Heart right ventricle (tissue), 16 donors: ENCODE measurements at regions not wholly inside any gene's neighbourhood (a gene's known extent, or its start where the extent isn't known, plus 50 kb on each side); places are given as distances from the start of the nearest gene placed in this dataset.

Source experiments
- ATAC-seq, 8 donors: fragments of 200-7000 bp; cut with Tn5 transposase; one replicate each; pipeline ENCODE4 v1.9.1; 2020; ENCODE audit warnings: mild to moderate bottlenecking in 8 of 8, moderate library complexity in 8 of 8, moderate number of reproducible peaks in 1 of 8
- DNase-seq, 2 donors: peaks; one replicate each; pipeline ENCODE4 v3.0.0-alpha.2; 2020
- H3K27ac ChIP-seq, 10 donors: fragments of 200-600 bp; sonication (generic) in 2 of 10; one replicate each; pipeline versions ENCODE4 v1.5.0 to v1.8.0; 2020 to 2022; ENCODE audit warnings: mild to moderate bottlenecking in 3 of 10
- H3K27me3 ChIP-seq, 7 donors: fragments of 200-600 bp; one replicate each; pipeline ENCODE4 v1.8.0; 2021 to 2022; ENCODE audit warnings: mild to moderate bottlenecking in 2 of 7
- H3K36me3 ChIP-seq, 9 donors: fragments of 200-600 bp; sonication (generic) in 1 of 9; one replicate each; pipeline versions ENCODE4 v1.5.0 to v1.8.0; 2020 to 2022; ENCODE audit warnings: mild to moderate bottlenecking in 2 of 9
- H3K4me1 ChIP-seq, 9 donors: fragments of 200-600 bp; sonication (generic) in 1 of 9; one replicate each; pipeline versions ENCODE4 v1.5.0 to v1.8.0; 2020 to 2022; ENCODE audit warnings: mild to moderate bottlenecking in 4 of 9
- H3K4me3 ChIP-seq, 10 donors: fragments of 200-600 bp; sonication (generic) in 2 of 10; one replicate each; pipeline versions ENCODE4 v1.5.0 to v1.8.0; 2020 to 2022; ENCODE audit warnings: mild to moderate bottlenecking in 7 of 10, moderate library complexity in 2 of 10
- H3K9me3 ChIP-seq, 11 donors: fragments of 200-600 bp in 10 of 11; sonication (generic) in 2 of 11; one replicate each; pipeline versions ENCODE4 v1.5.0 to v1.8.0; 2013 to 2022; ENCODE audit warnings: mild to moderate bottlenecking in 2 of 11, control low read depth in 1 of 11, moderate library complexity in 1 of 11
- WGBS, 2 donors: extraction: QIAGEN DNeasy Blood & Tissue Kit; methylation state at CpG; one replicate each; pipeline ENCODE4 v1.1.7; 2013; ENCODE audit warnings: inconsistent platforms in 1 of 2; 5-methylcytosine and 5-hydroxymethylcytosine counted together
- intact Hi-C, 10 donors: fragments of 100-400 bp; cut with DNase I; formaldehyde crosslinking; loops; one replicate each; pipeline versions ENCODE4 v1.11.1 to v1.14.2; 2022
- TF ChIP-seq, protein P1 (sequence below), 9 donors: fragments of 200-600 bp; sonication (generic) in 2 of 9; IDR thresholded peaks; one replicate each; pipeline versions ENCODE4 v1.5.0 to v1.8.0; 2021 to 2022; ENCODE audit warnings: antibody characterized with exemption in 9 of 9, mild to moderate bottlenecking in 5 of 9, moderate library complexity in 1 of 9
- donor health status: Arrhythmogenic right ventricular cardiomyopathy.
- donor health status: ischemic (EF 13 %, LVEDD 7.1; RV severe dilation, severe dysfunction).
- donor health status: healthy with polysubstance abuse.
- donor health status: DM: no; HTN: yes; CAD: no.
- donor health status: DM: no; HTN: no; CAD: no.
- donor health status: ischemic (EF 25% LVEDD 6.9; RV normal size, moderate dysfunction).
- donor health status: ischemic (EF 25% LVEDD 5.7; RV mildly dilated, moderate dysfunction).
- donor health status: healthy.
- donor health status: DM: yes; HTN: yes; CAD: no.
- donor health status: Ischemic cardiomyopathy.
- donor health status: ischemic (EF 35%, LVEDD 5.7; RV mildly dilated, moderate dysfunction).
- donor health status: nonischemic (EF 11% LVEDD 7.7; RV severe dilation, severe dysfunction).
- donor health status: DM: yes; HTN: yes; CAD: no.
- donor health status: PGD.
- donor health status: ischemic (EF 29% LVEDD 5.4; RV normal size, mild dysfunction).
- donor health status: nonischemic (EF 23%, LVEDD 6.1; RV moderate dilation, normal function).

DNA sequence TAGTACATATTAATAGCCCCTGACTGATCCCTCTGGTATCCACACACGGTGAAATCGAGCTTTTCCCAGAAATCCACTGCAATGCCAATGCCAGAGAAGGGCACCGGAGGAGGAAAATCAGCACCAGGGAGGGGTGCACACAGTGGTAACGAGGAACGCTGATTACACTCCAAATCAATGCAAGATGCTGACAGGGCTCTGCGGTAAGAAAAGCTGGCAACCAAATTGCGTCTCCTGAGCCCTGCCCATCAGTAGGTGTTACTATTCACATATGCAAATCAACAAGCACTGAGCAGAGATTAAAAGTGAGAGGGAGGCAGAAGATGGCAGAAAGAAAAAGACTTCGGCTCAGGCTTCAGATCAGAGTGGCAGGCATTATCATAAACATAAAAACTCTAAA is 159.1 kb downstream of the RPS29 start:
- TF ChIP-seq, protein P1, sequence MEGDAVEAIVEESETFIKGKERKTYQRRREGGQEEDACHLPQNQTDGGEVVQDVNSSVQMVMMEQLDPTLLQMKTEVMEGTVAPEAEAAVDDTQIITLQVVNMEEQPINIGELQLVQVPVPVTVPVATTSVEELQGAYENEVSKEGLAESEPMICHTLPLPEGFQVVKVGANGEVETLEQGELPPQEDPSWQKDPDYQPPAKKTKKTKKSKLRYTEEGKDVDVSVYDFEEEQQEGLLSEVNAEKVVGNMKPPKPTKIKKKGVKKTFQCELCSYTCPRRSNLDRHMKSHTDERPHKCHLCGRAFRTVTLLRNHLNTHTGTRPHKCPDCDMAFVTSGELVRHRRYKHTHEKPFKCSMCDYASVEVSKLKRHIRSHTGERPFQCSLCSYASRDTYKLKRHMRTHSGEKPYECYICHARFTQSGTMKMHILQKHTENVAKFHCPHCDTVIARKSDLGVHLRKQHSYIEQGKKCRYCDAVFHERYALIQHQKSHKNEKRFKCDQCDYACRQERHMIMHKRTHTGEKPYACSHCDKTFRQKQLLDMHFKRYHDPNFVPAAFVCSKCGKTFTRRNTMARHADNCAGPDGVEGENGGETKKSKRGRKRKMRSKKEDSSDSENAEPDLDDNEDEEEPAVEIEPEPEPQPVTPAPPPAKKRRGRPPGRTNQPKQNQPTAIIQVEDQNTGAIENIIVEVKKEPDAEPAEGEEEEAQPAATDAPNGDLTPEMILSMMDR (IDR thresholded peaks at IDR 0.05): no peak
- peaks cover 0 to 16% (median 7%) of the 10 kb centered on the region in 11 donors for H3K9me3 ChIP-seq
- peaks cover 0 to 13% (median 3%) of the 10 kb centered on the region in 7 donors for H3K27me3 ChIP-seq
- intact Hi-C loops: no loop called here
- H3K27ac ChIP-seq: no peak overlapping the region
- no peak for ATAC-seq
- H3K4me1 ChIP-seq: no peaks in the 10 kb centered on the region
- H3K36me3 ChIP-seq: no peaks in the 10 kb centered on the region
- H3K4me3 ChIP-seq: no peak overlapping the region
- WGBS, 2 donors: 25 to 36% methylated on average over 8 of the region's 8 CpGs
- no peak for DNase-seq

GRCh38 chr14:49425921-49426320 is 160.3 kb downstream of the RPS29 start:
- TF ChIP-seq, protein P1 (IDR thresholded peaks at IDR 0.05): no peak
- H3K9me3 ChIP-seq: peaks cover 0 to 4% (median 0%) of the 10 kb centered on the region in 11 donors
- intact Hi-C loops: no loop called here
- DNase-seq (no peak), ATAC-seq (no peak)
- H3K4me1 ChIP-seq: no peaks in the 10 kb centered on the region
- H3K27me3 ChIP-seq: peaks cover 0 to 13% (median 3%) of the 10 kb centered on the region in 7 donors
- H3K4me3 ChIP-seq: no peak overlapping the region
- H3K36me3 ChIP-seq: no peaks in the 10 kb centered on the region
- H3K27ac ChIP-seq: no peak overlapping the region
- 83 to 95% methylated on average over 1 of the region's 1 CpG for WGBS, 2 donors

- no peak overlapping the region for H3K27ac ChIP-seq
- 78 to 80% methylated on average over 4 of the region's 4 CpGs for WGBS, 2 donors
- H3K27me3 ChIP-seq: peaks cover 0 to 21% (median 3%) of the 10 kb centered on the region in 7 donors
- DNase-seq: no peak
- H3K9me3 ChIP-seq: no peaks in the 10 kb centered on the region
- intact Hi-C loops: no loop called here
- H3K36me3 ChIP-seq: no peaks in the 10 kb centered on the region
- H3K4me3 ChIP-seq: no peak overlapping the region
- H3K4me1 ChIP-seq: no peaks in the 10 kb centered on the region
- ATAC-seq: no peak
- TF ChIP-seq, protein P1 (IDR thresholded peaks at IDR 0.05): no peak
Observed at GRCh38 chr14:49424436-49425331, 161.5 kb downstream of the RPS29 start.

DNA sequence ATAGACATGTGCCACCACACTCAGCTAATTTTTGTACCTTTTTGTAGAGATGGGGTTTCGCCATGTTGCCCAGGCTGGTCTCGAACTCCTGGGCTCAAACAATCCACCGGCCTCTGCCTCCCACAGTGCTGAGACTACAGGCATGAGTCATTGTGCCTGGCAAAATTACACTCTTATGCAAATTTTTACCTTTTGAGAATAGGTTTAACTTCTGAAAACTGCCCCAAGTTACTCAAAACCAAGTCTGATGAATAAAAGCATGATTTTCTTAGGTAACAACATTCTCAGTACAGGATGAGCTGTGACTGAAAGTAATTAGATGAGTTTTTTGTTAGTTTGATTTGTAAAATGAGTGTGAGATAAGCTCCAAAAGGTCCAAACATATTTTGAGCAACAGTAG is 166.0 kb downstream of the RPS29 start:
- peaks cover 0 to 4% (median 0%) of the 10 kb centered on the region in 11 donors for H3K9me3 ChIP-seq
- DNase-seq (no peak), ATAC-seq (no peak)
- TF ChIP-seq, protein P1 (IDR thresholded peaks at IDR 0.05): no peak
- intact Hi-C loops: no loop called here
- H3K27me3 ChIP-seq: peaks cover 0 to 21% (median 0%) of the 10 kb centered on the region in 7 donors
- H3K4me1 ChIP-seq: no peaks in the 10 kb centered on the region
- no peak overlapping the region for H3K4me3 ChIP-seq
- H3K27ac ChIP-seq: no peak overlapping the region
- no peaks in the 10 kb centered on the region for H3K36me3 ChIP-seq
- 89 to 91% methylated on average over 3 of the region's 3 CpGs for WGBS, 2 donors
